Natural killer cell (primary cell): ENCODE measurements at regions not wholly inside any gene's neighbourhood (a gene's known extent, or its start where the extent isn't known, plus 50 kb on each side); places are given as distances from the start of the nearest gene placed in this dataset.

Source experiments
- ATAC-seq, 3 donors: fragments of 150-1000 bp in 2 of 3; fragments of 200-7000 bp in 1 of 3; cut with Tn5 transposase; 1 replicate in 1 of 3; 2 replicates in 2 of 3; pipeline ENCODE4 v1.10.0; 2021; ENCODE audit warnings: mild to moderate bottlenecking in 2 of 3, moderate library complexity in 2 of 3
- DNase-seq, 2 donors: peaks; one replicate each; pipeline versions ENCODE4 v3.0.0 to v3.0.0-alpha.2; 2013 to 2021; ENCODE audit warnings: mixed read lengths in 1 of 2
- H3K27ac ChIP-seq: one replicate; pipeline ENCODE4 v1.5.1; 2013; ENCODE audit warnings: mild to moderate bottlenecking, low read length
- H3K27me3 ChIP-seq: one replicate; pipeline ENCODE4 v1.6.1; 2013; ENCODE audit warnings: low read length; ENCODE audit not compliant: control insufficient read depth, insufficient read depth
- H3K36me3 ChIP-seq: one replicate; pipeline ENCODE4 v1.6.1; 2013; ENCODE audit warnings: low read length; ENCODE audit not compliant: control insufficient read depth, insufficient read depth
- H3K4me1 ChIP-seq: one replicate; pipeline ENCODE4 v1.6.1; 2013; ENCODE audit warnings: low read length; ENCODE audit not compliant: control insufficient read depth, insufficient read depth
- H3K4me3 ChIP-seq: one replicate; pipeline ENCODE4 v1.5.1; 2013; ENCODE audit warnings: low read length
- H3K9me3 ChIP-seq: one replicate; pipeline ENCODE4 v1.6.1; 2013; ENCODE audit warnings: low read length; ENCODE audit not compliant: control insufficient read depth, insufficient read depth
- H3K27ac Mint-ChIP-seq, 2 donors: one replicate each; pipeline ENCODE4 v1.8.0; 2022; ENCODE audit warnings: mild to moderate bottlenecking in 2 of 2, mixed read lengths in 2 of 2, moderate library complexity in 1 of 2
- H3K27me3 Mint-ChIP-seq, 2 donors: one replicate each; pipeline ENCODE4 v1.8.0; 2022; ENCODE audit warnings: low read depth in 2 of 2, mixed read lengths in 2 of 2
- H3K36me3 Mint-ChIP-seq: one replicate; pipeline ENCODE4 v1.8.0; 2022; ENCODE audit warnings: mixed read lengths
- H3K4me1 Mint-ChIP-seq, 2 donors: one replicate each; pipeline ENCODE4 v1.8.0; 2022; ENCODE audit warnings: mixed read lengths in 2 of 2
- H3K4me3 Mint-ChIP-seq: one replicate; pipeline ENCODE4 v1.8.0; 2022; ENCODE audit warnings: mild to moderate bottlenecking, moderate library complexity, mixed read lengths
- H3K9me3 Mint-ChIP-seq, 2 donors: one replicate each; pipeline ENCODE4 v1.8.0; 2022; ENCODE audit warnings: mixed read lengths in 2 of 2
- WGBS: methylation state at CpG from one replicate; pipeline ENCODE4 v1.1.7; 2013; ENCODE audit warnings: missing lambda C conversion rate; ENCODE audit not compliant: insufficient coverage; 5-methylcytosine and 5-hydroxymethylcytosine counted together
- intact Hi-C: fragments of 100-400 bp; cut with micrococcal nuclease; formaldehyde crosslinking; loops from one replicate; pipeline ENCODE4 v1.14.2; 2022
- TF ChIP-seq, protein P1 (sequence below): fragments of 200-600 bp; IDR thresholded peaks from one replicate; pipeline ENCODE4 v1.8.0; 2022; ENCODE audit warnings: antibody characterized with exemption

- intact Hi-C loops = no loop called here
- Mint-ChIP-seq H3K27ac (no peak overlapping the region), H3K9me3 (no peaks in the 10 kb centered on the region), H3K27me3 (peaks cover 4 to 15% of the 10 kb centered on the region in 2 donors), H3K4me3 (no peak overlapping the region), H3K4me1 (no peaks in the 10 kb centered on the region), H3K36me3 (no peaks in the 10 kb centered on the region)
- ATAC-seq (no peak), DNase-seq (no peak)
- Histone ChIP-seq H3K9me3 (no peaks in the 10 kb centered on the region), H3K27ac (no peak overlapping the region), H3K27me3 (no peaks in the 10 kb centered on the region), H3K4me3 (no peak overlapping the region), H3K4me1 (no peaks in the 10 kb centered on the region), H3K36me3 (no peaks in the 10 kb centered on the region)
- 87% methylated on average over 9 of the region's 9 CpGs for WGBS
- TF ChIP-seq, protein P1, sequence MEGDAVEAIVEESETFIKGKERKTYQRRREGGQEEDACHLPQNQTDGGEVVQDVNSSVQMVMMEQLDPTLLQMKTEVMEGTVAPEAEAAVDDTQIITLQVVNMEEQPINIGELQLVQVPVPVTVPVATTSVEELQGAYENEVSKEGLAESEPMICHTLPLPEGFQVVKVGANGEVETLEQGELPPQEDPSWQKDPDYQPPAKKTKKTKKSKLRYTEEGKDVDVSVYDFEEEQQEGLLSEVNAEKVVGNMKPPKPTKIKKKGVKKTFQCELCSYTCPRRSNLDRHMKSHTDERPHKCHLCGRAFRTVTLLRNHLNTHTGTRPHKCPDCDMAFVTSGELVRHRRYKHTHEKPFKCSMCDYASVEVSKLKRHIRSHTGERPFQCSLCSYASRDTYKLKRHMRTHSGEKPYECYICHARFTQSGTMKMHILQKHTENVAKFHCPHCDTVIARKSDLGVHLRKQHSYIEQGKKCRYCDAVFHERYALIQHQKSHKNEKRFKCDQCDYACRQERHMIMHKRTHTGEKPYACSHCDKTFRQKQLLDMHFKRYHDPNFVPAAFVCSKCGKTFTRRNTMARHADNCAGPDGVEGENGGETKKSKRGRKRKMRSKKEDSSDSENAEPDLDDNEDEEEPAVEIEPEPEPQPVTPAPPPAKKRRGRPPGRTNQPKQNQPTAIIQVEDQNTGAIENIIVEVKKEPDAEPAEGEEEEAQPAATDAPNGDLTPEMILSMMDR = no peak
These were observed 104.7 kb upstream of the RREB1 start for GRCh38 chr6:7003041-7003440.

DNA sequence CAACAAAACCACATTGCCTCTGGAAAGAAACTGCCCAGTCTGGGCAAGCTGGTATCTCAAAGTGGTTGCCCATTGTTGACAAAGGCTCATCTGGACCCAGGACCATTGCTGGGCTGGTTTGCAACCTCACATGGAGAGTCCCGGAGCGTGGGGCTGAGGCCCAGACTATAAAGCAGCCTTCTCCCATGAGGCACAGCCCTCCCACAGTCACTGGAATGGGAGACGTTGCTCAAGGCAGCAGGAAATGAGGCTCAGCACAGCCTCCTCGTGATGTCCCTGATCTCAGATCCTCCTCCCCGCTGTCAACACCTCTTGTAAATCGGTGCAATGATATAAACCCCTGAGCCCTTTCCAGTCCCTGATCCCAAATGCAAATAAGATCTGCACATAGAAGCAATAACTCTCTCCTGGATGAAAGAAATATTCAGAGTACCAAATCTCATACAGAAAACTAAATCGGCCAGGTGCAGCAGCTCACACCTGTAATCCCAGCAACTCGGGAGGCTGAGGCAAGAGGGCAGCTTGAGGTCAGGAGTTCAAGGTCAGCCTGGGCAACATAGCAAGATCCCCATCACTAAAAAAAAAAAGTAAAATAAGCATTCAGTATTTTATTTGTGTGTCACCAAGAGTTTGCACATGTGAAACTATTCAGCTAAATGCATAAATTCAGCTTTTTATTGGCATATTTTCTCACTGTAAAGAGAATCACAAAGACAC lies 103.0 kb upstream of the RREB1 start:
- no peaks in the 10 kb centered on the region for H3K36me3 Mint-ChIP-seq
- no peak overlapping the region for H3K4me3 Mint-ChIP-seq
- no peaks in the 10 kb centered on the region for H3K9me3 ChIP-seq
- DNase-seq (no peak), ATAC-seq (no peak)
- H3K4me3 ChIP-seq = no peak overlapping the region
- no peak overlapping the region for H3K27ac Mint-ChIP-seq
- no peak overlapping the region for H3K27ac ChIP-seq
- TF ChIP-seq, protein P1 = no peak
- no peaks in the 10 kb centered on the region for H3K27me3 ChIP-seq
- no peaks in the 10 kb centered on the region for H3K4me1 Mint-ChIP-seq
- peaks cover 4 to 20% of the 10 kb centered on the region in 2 donors for H3K27me3 Mint-ChIP-seq
- H3K9me3 Mint-ChIP-seq = no peaks in the 10 kb centered on the region
- H3K36me3 ChIP-seq = no peaks in the 10 kb centered on the region
- intact Hi-C loops = no loop called here
- 87% methylated on average over 8 of the region's 8 CpGs for WGBS
- H3K4me1 ChIP-seq = no peaks in the 10 kb centered on the region

DNA sequence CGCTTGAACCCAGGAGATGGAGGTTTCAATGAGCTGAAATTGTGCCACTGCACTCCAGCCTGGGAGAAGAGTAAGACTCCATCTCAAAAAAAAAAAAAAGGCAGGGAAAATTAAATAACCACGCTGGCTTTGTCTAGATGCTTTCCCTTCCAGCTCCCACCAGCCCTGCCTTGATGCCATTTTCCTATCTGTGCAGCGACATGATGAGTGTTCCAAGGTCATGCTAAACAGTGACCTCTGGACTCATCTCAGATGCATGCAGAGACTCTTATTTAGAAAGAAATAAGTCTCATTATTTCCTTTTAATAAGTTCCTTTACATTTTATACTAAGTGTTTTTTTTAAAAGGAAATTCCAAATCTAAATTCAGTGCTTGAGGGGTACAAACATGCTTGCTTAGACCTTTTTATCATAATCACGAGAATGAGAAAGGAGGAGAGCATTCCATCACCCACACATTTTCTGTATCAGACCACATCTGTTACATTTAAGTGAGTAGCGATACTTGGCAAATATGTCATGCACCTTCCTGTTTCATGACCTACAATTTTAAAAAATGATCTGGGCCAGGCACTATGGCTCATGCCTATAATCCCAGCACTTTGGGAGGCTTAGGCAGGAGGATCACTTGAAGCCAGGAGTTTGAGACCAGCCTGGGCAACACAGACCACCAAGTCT lies 101.1 kb upstream of the RREB1 start:
- peaks cover 8 to 20% of the 10 kb centered on the region in 2 donors for H3K27me3 Mint-ChIP-seq
- intact Hi-C loops = no loop called here
- 77% methylated on average over 5 of the region's 5 CpGs for whole genome bisulfite sequencing

More for the DNA sequence above, 101.1 kb upstream of the RREB1 start:
- no peak overlapping the region for H3K4me3 Mint-ChIP-seq
- Histone ChIP-seq H3K9me3 (no peaks in the 10 kb centered on the region), H3K27ac (no peak overlapping the region), H3K4me1 (no peaks in the 10 kb centered on the region), H3K36me3 (no peaks in the 10 kb centered on the region), H3K4me3 (no peak overlapping the region), H3K27me3 (no peaks in the 10 kb centered on the region)
- H3K4me1 Mint-ChIP-seq = no peaks in the 10 kb centered on the region
- H3K36me3 Mint-ChIP-seq = no peaks in the 10 kb centered on the region
- TF ChIP-seq, protein P1 = no peak
- DNase-seq (no peak), ATAC-seq (no peak)
- H3K27ac Mint-ChIP-seq = no peak overlapping the region
- no peaks in the 10 kb centered on the region for H3K9me3 Mint-ChIP-seq
